Large intestine (tissue), 3 donors: ENCODE measurements at regions not wholly inside any gene's neighbourhood (a gene's known extent, or its start where the extent isn't known, plus 50 kb on each side); places are given as distances from the start of the nearest gene placed in this dataset.

Source experiments
- DNase-seq, 2 donors: peaks; one replicate each; pipeline versions ENCODE4 v3.0.0 to v3.0.0-alpha.2; 2013
- H3K27ac ChIP-seq: one replicate; pipeline ENCODE4 v1.5.1; 2013; ENCODE audit warnings: low read length
- H3K27me3 ChIP-seq: 2 replicates; pipeline ENCODE4 v1.6.1; 2013; ENCODE audit warnings: low read length; ENCODE audit not compliant: control insufficient read depth, insufficient read depth
- H3K36me3 ChIP-seq: 2 replicates; pipeline ENCODE4 v1.6.1; 2013; ENCODE audit warnings: low read length; ENCODE audit not compliant: control insufficient read depth, insufficient read depth
- H3K4me1 ChIP-seq: one replicate; pipeline ENCODE4 v1.6.1; 2013; ENCODE audit warnings: low read length; ENCODE audit not compliant: control insufficient read depth, insufficient read depth
- H3K4me3 ChIP-seq: one replicate; pipeline ENCODE4 v1.5.1; 2013; ENCODE audit warnings: low read length
- H3K9me3 ChIP-seq: one replicate; pipeline ENCODE4 v1.6.1; 2013; ENCODE audit warnings: mild to moderate bottlenecking, low read depth, low read length, moderate library complexity; ENCODE audit not compliant: control insufficient read depth
- WGBS: methylation state at CpG from one replicate; pipeline ENCODE4 v1.1.5; 2013; ENCODE audit warnings: low lambda C conversion rate; ENCODE audit not compliant: insufficient coverage; 5-methylcytosine and 5-hydroxymethylcytosine counted together

GRCh38 chr1:219676012-219676765 is 63.3 kb upstream of the ZC3H11B start:
- H3K4me1 ChIP-seq, result no peaks in the 10 kb centered on the region
- H3K27ac ChIP-seq, result no peak overlapping the region
- WGBS, result no CpG with 5 or more reads among the region's 8 CpGs
- no peaks in the 10 kb centered on the region for H3K36me3 ChIP-seq
- H3K27me3 ChIP-seq, result no peaks in the 10 kb centered on the region
- no peaks in the 10 kb centered on the region for H3K9me3 ChIP-seq
- DNase-seq, result no peak
- H3K4me3 ChIP-seq, result no peak overlapping the region

GRCh38 chr1:219670426-219671149 is 57.7 kb upstream of the ZC3H11B start:
- Histone ChIP-seq H3K27me3 (no peaks in the 10 kb centered on the region), H3K36me3 (no peaks in the 10 kb centered on the region), H3K4me1 (no peaks in the 10 kb centered on the region), H3K9me3 (no peaks in the 10 kb centered on the region), H3K27ac (no peak overlapping the region), H3K4me3 (no peak overlapping the region)
- no peak for DNase-seq
- 69% methylated on average over 2 of the region's 7 CpGs for WGBS

GRCh38 chr1:219669556-219669955 is 56.7 kb upstream of the ZC3H11B start:
- no CpG with 5 or more reads among the region's 3 CpGs for WGBS

GRCh38 chr1:219669042-219669441 is 56.1 kb upstream of the ZC3H11B start:
- Histone ChIP-seq H3K36me3 (no peaks in the 10 kb centered on the region), H3K4me1 (no peaks in the 10 kb centered on the region), H3K9me3 (no peaks in the 10 kb centered on the region), H3K4me3 (no peak overlapping the region), H3K27me3 (no peaks in the 10 kb centered on the region), H3K27ac (no peak overlapping the region)
- 40% methylated on average over 1 of the region's 4 CpGs for WGBS
- no peak for DNase-seq

More at GRCh38 chr1:219669556-219669955, 56.7 kb upstream of the ZC3H11B start:
- H3K36me3 ChIP-seq, result no peaks in the 10 kb centered on the region
- H3K9me3 ChIP-seq, result no peaks in the 10 kb centered on the region
- no peaks in the 10 kb centered on the region for H3K27me3 ChIP-seq
- DNase-seq, result no peak
- H3K4me3 ChIP-seq, result no peak overlapping the region
- H3K27ac ChIP-seq, result no peak overlapping the region
- no peaks in the 10 kb centered on the region for H3K4me1 ChIP-seq

GRCh38 chr1:219668446-219668845 is 55.5 kb upstream of the ZC3H11B start:
- Histone ChIP-seq H3K27ac (no peak overlapping the region), H3K36me3 (no peaks in the 10 kb centered on the region), H3K27me3 (no peaks in the 10 kb centered on the region), H3K4me1 (no peaks in the 10 kb centered on the region), H3K4me3 (no peak overlapping the region), H3K9me3 (no peaks in the 10 kb centered on the region)
- no peak for DNase-seq
- 92% methylated on average over 2 of the region's 2 CpGs for WGBS

GRCh38 chr1:219666242-219666641 is 53.3 kb upstream of the ZC3H11B start:
- no peak overlapping the region for H3K4me3 ChIP-seq
- no peaks in the 10 kb centered on the region for H3K9me3 ChIP-seq
- H3K4me1 ChIP-seq, result no peaks in the 10 kb centered on the region
- WGBS, result 80% methylated on average over 1 of the region's 3 CpGs
- no peak overlapping the region for H3K27ac ChIP-seq
- no peak for DNase-seq
- no peaks in the 10 kb centered on the region for H3K36me3 ChIP-seq
- H3K27me3 ChIP-seq, result no peaks in the 10 kb centered on the region

GRCh38 chr1:219665089-219665488 is 52.2 kb upstream of the ZC3H11B start:
- Histone ChIP-seq H3K9me3 (no peaks in the 10 kb centered on the region), H3K27ac (no peak overlapping the region), H3K36me3 (no peaks in the 10 kb centered on the region), H3K4me3 (no peak overlapping the region), H3K27me3 (peaks cover 4% of the 10 kb centered on the region), H3K4me1 (no peaks in the 10 kb centered on the region)
- 100% methylated on average over 1 of the region's 1 CpG for WGBS
- DNase-seq, result no peak

GRCh38 chr1:219664310-219665029 is 51.6 kb upstream of the ZC3H11B start:
- Histone ChIP-seq H3K36me3 (no peaks in the 10 kb centered on the region), H3K4me1 (no peaks in the 10 kb centered on the region), H3K27ac (no peak overlapping the region), H3K4me3 (no peak overlapping the region), H3K27me3 (peaks cover 4% of the 10 kb centered on the region), H3K9me3 (no peaks in the 10 kb centered on the region)
- DNase-seq, result no peak
- WGBS, result 40% methylated on average over 2 of the region's 4 CpGs
